Suprapubic skin (tissue), 4 donors: ENCODE measurements at regions not wholly inside any gene's neighbourhood (a gene's known extent, or its start where the extent isn't known, plus 50 kb on each side); places are given as distances from the start of the nearest gene placed in this dataset.

Experiments used
- EP300 ChIP-seq: sonication (generic); formaldehyde crosslinking; IDR thresholded peaks from one replicate; pipeline ENCODE4 v1.6.1; 2017; ENCODE audit warnings: antibody characterized with exemption
- POLR2A ChIP-seq, 2 donors: fragments of 450-650 bp; IDR thresholded peaks; one replicate each; pipeline ENCODE4 v1.6.1; 2017; ENCODE audit warnings: antibody characterized with exemption in 2 of 2, mild to moderate bottlenecking in 2 of 2, moderate library complexity in 2 of 2
- POLR2AphosphoS5 ChIP-seq, 3 donors: sonication (generic); formaldehyde crosslinking; IDR thresholded peaks; one replicate each; pipeline ENCODE4 v1.6.1; 2017; ENCODE audit warnings: antibody characterized with exemption in 3 of 3
- TF ChIP-seq, protein P1 (sequence below), 2 donors: fragments of 200-600 bp in 1 of 2; fragments of 450-650 bp in 1 of 2; sonication (generic) in 1 of 2; IDR thresholded peaks; one replicate each; pipeline ENCODE4 v1.5.1; 2016 to 2019; ENCODE audit warnings: antibody characterized with exemption in 2 of 2, mild to moderate bottlenecking in 1 of 2, moderate library complexity in 1 of 2

DNA sequence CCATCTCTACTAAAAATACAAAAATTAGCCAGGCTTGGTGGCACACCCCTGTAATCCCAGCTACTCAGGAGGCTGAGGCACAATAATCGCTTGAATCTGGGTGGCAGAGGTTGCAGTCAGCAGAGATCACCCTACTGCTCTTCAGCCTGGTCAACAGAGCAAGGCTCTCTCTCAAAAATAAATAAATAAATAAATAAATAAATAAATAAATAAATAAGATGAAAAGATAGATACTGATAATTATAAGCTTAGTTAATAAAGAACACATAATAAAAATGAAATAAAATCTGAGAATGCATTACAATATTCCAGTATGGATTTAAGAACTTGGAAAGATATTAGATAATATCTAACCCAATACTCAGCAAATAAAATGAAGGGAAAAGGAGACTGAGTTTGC lies 235.9 kb upstream of the DAB1 start:
- no peak for TF ChIP-seq POLR2AphosphoS5 (IDR thresholded peaks at IDR 0.05)
- TF ChIP-seq, protein P1, sequence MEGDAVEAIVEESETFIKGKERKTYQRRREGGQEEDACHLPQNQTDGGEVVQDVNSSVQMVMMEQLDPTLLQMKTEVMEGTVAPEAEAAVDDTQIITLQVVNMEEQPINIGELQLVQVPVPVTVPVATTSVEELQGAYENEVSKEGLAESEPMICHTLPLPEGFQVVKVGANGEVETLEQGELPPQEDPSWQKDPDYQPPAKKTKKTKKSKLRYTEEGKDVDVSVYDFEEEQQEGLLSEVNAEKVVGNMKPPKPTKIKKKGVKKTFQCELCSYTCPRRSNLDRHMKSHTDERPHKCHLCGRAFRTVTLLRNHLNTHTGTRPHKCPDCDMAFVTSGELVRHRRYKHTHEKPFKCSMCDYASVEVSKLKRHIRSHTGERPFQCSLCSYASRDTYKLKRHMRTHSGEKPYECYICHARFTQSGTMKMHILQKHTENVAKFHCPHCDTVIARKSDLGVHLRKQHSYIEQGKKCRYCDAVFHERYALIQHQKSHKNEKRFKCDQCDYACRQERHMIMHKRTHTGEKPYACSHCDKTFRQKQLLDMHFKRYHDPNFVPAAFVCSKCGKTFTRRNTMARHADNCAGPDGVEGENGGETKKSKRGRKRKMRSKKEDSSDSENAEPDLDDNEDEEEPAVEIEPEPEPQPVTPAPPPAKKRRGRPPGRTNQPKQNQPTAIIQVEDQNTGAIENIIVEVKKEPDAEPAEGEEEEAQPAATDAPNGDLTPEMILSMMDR (IDR thresholded peaks at IDR 0.05) = no peak
- no peak for TF ChIP-seq POLR2A (IDR thresholded peaks at IDR 0.05)
- no peak for TF ChIP-seq EP300
